Neutrophil (primary cell): ENCODE measurements at regions not wholly inside any gene's neighbourhood (a gene's known extent, or its start where the extent isn't known, plus 50 kb on each side); places are given as distances from the start of the nearest gene placed in this dataset.
A peak's percentile ranks its signal among the peaks of the same experiment; 100 is the strongest.
"Not testable (repeated sequence)": the region's sequence is repeated elsewhere in the genome, so short reads cannot be mapped to it uniquely, and the experiment has no call there.

Source experiments
- H3K27ac ChIP-seq: fragments of 200-600 bp; sonication (generic); 2 replicates; pipeline ENCODE4 v1.5.1; 2016; ENCODE audit warnings: mild to moderate bottlenecking, moderate library complexity
- H3K27me3 ChIP-seq: fragments of 200-600 bp; sonication (generic); 2 replicates; pipeline ENCODE4 v1.6.0; 2016; ENCODE audit warnings: mild to moderate bottlenecking
- H3K36me3 ChIP-seq: fragments of 200-600 bp; sonication (generic); 2 replicates; pipeline ENCODE4 v1.5.1; 2017
- H3K4me1 ChIP-seq, 2 experiments: fragments of 200-600 bp in 1 of 2; sonication (generic) in 1 of 2; 1 replicate in 1 of 2; 2 replicates in 1 of 2; pipeline versions ENCODE4 v1.5.1 to v1.6.1; 2013 to 2016; ENCODE audit warnings: low read depth in 1 of 2, low read length in 1 of 2, mild to moderate bottlenecking in 1 of 2, moderate library complexity in 1 of 2; ENCODE audit not compliant: control insufficient read depth in 1 of 2, insufficient read depth in 1 of 2
- H3K4me3 ChIP-seq, 2 experiments: fragments of 200-600 bp in 1 of 2; sonication (generic) in 1 of 2; 1 replicate in 1 of 2; 2 replicates in 1 of 2; pipeline ENCODE4 v1.5.1; 2013 to 2016; ENCODE audit warnings: low read depth in 1 of 2, low read length in 1 of 2, mild to moderate bottlenecking in 1 of 2, moderate library complexity in 1 of 2
- H3K9me3 ChIP-seq: fragments of 200-600 bp; sonication (generic); 2 replicates; pipeline ENCODE4 v1.5.1; 2016

GRCh38 chr1:800397-800796 is 113.9 kb upstream of the OR4F16 start:
- not testable (repeated sequence) for H3K4me1 ChIP-seq, H3K36me3 ChIP-seq, H3K9me3 ChIP-seq, H3K27ac ChIP-seq, H3K4me3 ChIP-seq, H3K27me3 ChIP-seq

- not testable (repeated sequence) for H3K27me3 ChIP-seq, H3K4me1 ChIP-seq, H3K9me3 ChIP-seq, H3K36me3 ChIP-seq, H3K4me3 ChIP-seq, H3K27ac ChIP-seq
Observed at GRCh38 chr1:804378-805115, 118.1 kb upstream of the OR4F16 start.

- H3K36me3 ChIP-seq, H3K27ac ChIP-seq, H3K4me1 ChIP-seq, H3K4me3 ChIP-seq, H3K9me3 ChIP-seq, H3K27me3 ChIP-seq: not testable (repeated sequence)
Observed at GRCh38 chr1:805310-805709, 118.4 kb upstream of the SAMD11 start.

- H3K36me3 ChIP-seq, H3K27me3 ChIP-seq, H3K9me3 ChIP-seq: not testable (repeated sequence)
Observed at GRCh38 chr1:807066-807465, 116.7 kb upstream of the SAMD11 start.

GRCh38 chr1:807699-808390 is 115.9 kb upstream of the SAMD11 start:
- H3K27me3 ChIP-seq, H3K4me3 ChIP-seq: not testable (repeated sequence)

More at GRCh38 chr1:807066-807465, 116.7 kb upstream of the SAMD11 start:
- H3K27ac ChIP-seq, H3K4me1 ChIP-seq, H3K4me3 ChIP-seq: not testable (repeated sequence)

GRCh38 chr1:810949-811348 is 112.8 kb upstream of the SAMD11 start:
- not testable (repeated sequence) for H3K27me3 ChIP-seq, H3K27ac ChIP-seq, H3K4me3 ChIP-seq, H3K4me1 ChIP-seq, H3K9me3 ChIP-seq, H3K36me3 ChIP-seq

More at GRCh38 chr1:807699-808390, 115.9 kb upstream of the SAMD11 start:
- not testable (repeated sequence) for H3K36me3 ChIP-seq, H3K27ac ChIP-seq, H3K9me3 ChIP-seq, H3K4me1 ChIP-seq

GRCh38 chr1:812535-813127 is 111.1 kb upstream of the SAMD11 start:
- H3K27me3 ChIP-seq, H3K4me3 ChIP-seq, H3K4me1 ChIP-seq, H3K27ac ChIP-seq, H3K9me3 ChIP-seq, H3K36me3 ChIP-seq: not testable (repeated sequence)

- H3K4me3 ChIP-seq, H3K27ac ChIP-seq, H3K9me3 ChIP-seq, H3K4me1 ChIP-seq, H3K27me3 ChIP-seq, H3K36me3 ChIP-seq: not testable (repeated sequence)
Observed at GRCh38 chr1:814543-814942, 109.2 kb upstream of the SAMD11 start.

GRCh38 chr1:815147-815922 is 108.4 kb upstream of the SAMD11 start:
- H3K27ac ChIP-seq: not testable (repeated sequence)

GRCh38 chr1:817071-817599 is 106.6 kb upstream of the SAMD11 start:
- Histone ChIP-seq H3K27ac (peak overlapping the region; percentile 42), H3K36me3 (peaks cover 17% of the 10 kb centered on the region)
- not testable (repeated sequence) for H3K4me3 ChIP-seq, H3K4me1 ChIP-seq, H3K27me3 ChIP-seq, H3K9me3 ChIP-seq

More at GRCh38 chr1:815147-815922, 108.4 kb upstream of the SAMD11 start:
- not testable (repeated sequence) for H3K27me3 ChIP-seq, H3K4me1 ChIP-seq, H3K4me3 ChIP-seq, H3K9me3 ChIP-seq
- peaks cover 17% of the 10 kb centered on the region for H3K36me3 ChIP-seq

- not testable (repeated sequence) for H3K4me1 ChIP-seq, H3K4me3 ChIP-seq, H3K27ac ChIP-seq, H3K27me3 ChIP-seq, H3K9me3 ChIP-seq
- peaks cover 17% of the 10 kb centered on the region for H3K36me3 ChIP-seq
Observed at GRCh38 chr1:817658-818617, 105.8 kb upstream of the SAMD11 start.
